Activated B cell treated with CpG ODN at 0.5 μM for 24 hours (primary cell): ENCODE measurements at regions not wholly inside any gene's neighbourhood (a gene's known extent, or its start where the extent isn't known, plus 50 kb on each side); places are given as distances from the start of the nearest gene placed in this dataset.

ENCODE experiments used
- ATAC-seq: fragments of 200-7000 bp; cut with Tn5 transposase; one replicate; pipeline ENCODE4 v1.10.0; 2021; ENCODE audit warnings: low read depth, mild to moderate bottlenecking, moderate library complexity
- CTCF ChIA-PET: fragments of 350-600 bp; sonication (Branson Sonifier 250); formaldehyde crosslinking; loops from one replicate; lab custom pipeline; 2021; ENCODE audit warnings: antibody characterized with exemption; lab: Charles Lee
- POLR2A ChIA-PET: fragments of 350-600 bp; sonication (Branson Sonifier 250); formaldehyde crosslinking; loops from one replicate; lab custom pipeline; 2021; ENCODE audit warnings: antibody characterized with exemption; lab: Charles Lee
- DNase-seq: peaks from one replicate; pipeline ENCODE4 v3.0.0; 2022
- H3K27ac Mint-ChIP-seq: one replicate; pipeline ENCODE4 v1.8.0; 2020; ENCODE audit warnings: mixed read lengths
- H3K27me3 Mint-ChIP-seq: one replicate; pipeline ENCODE4 v1.8.0; 2021; ENCODE audit warnings: mixed read lengths
- H3K36me3 Mint-ChIP-seq: one replicate; pipeline ENCODE4 v1.8.0; 2021; ENCODE audit warnings: low read depth, mixed read lengths
- H3K4me1 Mint-ChIP-seq: one replicate; pipeline ENCODE4 v1.8.0; 2021; ENCODE audit warnings: mixed read lengths
- H3K4me3 Mint-ChIP-seq: one replicate; pipeline ENCODE4 v1.8.0; 2020; ENCODE audit warnings: mild to moderate bottlenecking, mixed read lengths
- H3K9me3 Mint-ChIP-seq: one replicate; pipeline ENCODE4 v1.8.0; 2020; ENCODE audit warnings: mixed read lengths
- CTCF ChIP-seq: fragments of 200-600 bp; IDR thresholded peaks from one replicate; pipeline ENCODE4 v1.8.0; 2022; ENCODE audit warnings: antibody characterized with exemption, mild to moderate bottlenecking
- intact Hi-C: fragments of 100-400 bp; cut with micrococcal nuclease; formaldehyde crosslinking; loops from one replicate; pipeline ENCODE4 v1.15.1; 2024

DNA sequence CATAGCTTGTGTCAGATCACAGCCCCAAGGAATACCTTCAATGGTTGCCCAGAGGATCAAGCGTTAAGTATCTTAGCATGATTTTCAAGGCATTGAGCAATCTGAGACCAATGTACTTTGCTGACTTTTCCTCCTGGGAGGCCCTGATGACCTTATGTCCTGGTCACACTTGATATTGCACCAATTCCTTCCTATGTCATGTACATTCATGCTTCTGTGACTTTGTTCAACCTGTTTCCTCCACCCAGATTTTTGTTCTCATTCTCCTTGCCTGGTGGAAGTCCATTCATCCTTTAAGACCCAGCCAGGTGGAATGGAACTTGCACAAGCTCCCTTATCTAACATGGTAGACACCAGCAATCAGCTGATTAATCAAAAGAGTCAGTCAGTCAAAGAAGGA, 160.8 kb downstream of the PFKFB3 start:
- ChIA-PET POLR2A (interaction anchor here (0.7 to 1.9 kb wide), 2 partner anchors 16 to 18 kb away, joined by 3 to 10 read pairs; no protein-coding TSS in a partner anchor), CTCF (no interaction called here)
- intact Hi-C loops, result no loop called here
- Mint-ChIP-seq H3K4me3 (no peak overlapping the region), H3K27ac (no peak overlapping the region), H3K27me3 (no peaks in the 10 kb centered on the region), H3K9me3 (peaks cover 10% of the 10 kb centered on the region), H3K4me1 (peaks cover 4% of the 10 kb centered on the region), H3K36me3 (peaks cover 7% of the 10 kb centered on the region)
- ATAC-seq (no peak), DNase-seq (no peak)
- no peak for TF ChIP-seq CTCF

DNA sequence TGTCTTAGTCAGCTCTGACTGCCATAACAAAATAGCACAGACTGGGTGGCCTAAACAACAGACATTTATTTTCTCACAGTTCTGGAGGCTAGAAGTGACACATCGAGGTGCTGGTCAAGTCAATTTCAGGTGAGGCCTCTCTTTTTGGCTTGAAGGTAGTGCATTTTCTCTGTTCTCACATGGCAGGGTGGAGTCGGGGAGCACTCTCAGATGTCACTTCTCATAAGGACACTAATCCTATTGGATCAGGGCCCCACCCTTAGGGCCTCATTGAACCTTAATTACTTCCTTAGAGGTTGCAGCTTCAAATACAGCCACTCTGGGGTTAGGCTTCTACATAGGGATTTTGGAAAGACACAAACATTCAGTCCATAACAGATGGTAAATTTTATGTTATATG, 161.6 kb downstream of the PFKFB3 start:
- ChIA-PET CTCF (no interaction called here), POLR2A (interaction anchor here (0.6 to 1.9 kb wide), 2 partner anchors 17 to 36 kb away, joined by 3 to 10 read pairs; no protein-coding TSS in a partner anchor)
- ATAC-seq (no peak), DNase-seq (no peak)
- TF ChIP-seq CTCF, result no peak
- Mint-ChIP-seq H3K36me3 (peaks cover 5% of the 10 kb centered on the region), H3K27me3 (no peaks in the 10 kb centered on the region), H3K4me3 (no peak overlapping the region), H3K9me3 (peaks cover 8% of the 10 kb centered on the region), H3K27ac (no peak overlapping the region), H3K4me1 (peaks cover 4% of the 10 kb centered on the region)
- intact Hi-C loops, result no loop called here

DNA sequence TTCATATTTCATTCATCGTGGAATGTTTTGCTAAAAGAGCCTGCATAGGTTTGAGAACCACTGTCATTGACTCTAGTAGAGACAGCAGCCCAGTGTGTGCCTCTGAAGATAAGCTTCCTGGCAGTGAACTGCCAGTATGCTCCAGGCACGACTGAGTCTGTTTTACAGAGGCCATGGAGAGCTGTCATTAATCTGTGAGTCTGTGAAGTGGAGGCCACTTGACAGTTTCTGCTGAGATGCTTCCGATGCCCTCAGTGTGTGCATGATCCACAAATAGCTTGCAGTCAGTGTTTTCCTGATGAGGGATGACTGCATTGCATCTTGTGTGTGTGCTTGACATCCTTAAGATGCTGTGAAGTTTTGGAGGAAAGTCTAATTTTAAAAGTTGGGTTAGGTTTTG, 162.2 kb downstream of the PFKFB3 start:
- Mint-ChIP-seq H3K36me3 (peaks cover 5% of the 10 kb centered on the region), H3K27ac (no peak overlapping the region), H3K27me3 (no peaks in the 10 kb centered on the region), H3K4me1 (peaks cover 4% of the 10 kb centered on the region), H3K9me3 (peaks cover 6% of the 10 kb centered on the region), H3K4me3 (no peak overlapping the region)
- intact Hi-C loops, result no loop called here
- CTCF ChIA-PET, result no interaction called here
- no peak for TF ChIP-seq CTCF
- no peak for ATAC-seq
- DNase-seq, result no peak
- POLR2A ChIA-PET, result interaction anchor here (0.6 to 1.2 kb wide), 2 partner anchors 36 to 162 kb away, joined by 3 read pairs; partner anchors contain the start of gene PFKFB3

GRCh38 chr10:6365384-6365783, 162.7 kb downstream of the PFKFB3 start:
- H3K27ac Mint-ChIP-seq, result no peak overlapping the region

More at GRCh38 chr10:6365384-6365783, 162.7 kb downstream of the PFKFB3 start:
- DNase-seq (no peak), ATAC-seq (no peak)
- Mint-ChIP-seq H3K9me3 (peaks cover 4% of the 10 kb centered on the region), H3K4me3 (no peak overlapping the region), H3K27me3 (no peaks in the 10 kb centered on the region), H3K36me3 (peaks cover 2% of the 10 kb centered on the region), H3K4me1 (peaks cover 4% of the 10 kb centered on the region)
- intact Hi-C loops, result no loop called here
- no peak for TF ChIP-seq CTCF
- ChIA-PET CTCF (no interaction called here), POLR2A (interaction anchor here (0.9 to 1.2 kb wide), 2 partner anchors 17 to 162 kb away, joined by 3 to 5 read pairs; partner anchors contain the start of gene PFKFB3)
